NCI-H1694 (cell line): ENCODE measurements at regions not wholly inside any gene's neighbourhood (a gene's known extent, or its start where the extent isn't known, plus 50 kb on each side); places are given as distances from the start of the nearest gene placed in this dataset.
A peak's percentile ranks its signal among the peaks of the same experiment; 100 is the strongest.
"Not testable (repeated sequence)": the region's sequence is repeated elsewhere in the genome, so short reads cannot be mapped to it uniquely, and the experiment has no call there.

Experiments used
- DNase-seq: peaks from one replicate; lab custom pipeline; 2025; lab: John Stamatoyannopoulos, UW

GRCh38 chr10:91745090-91745831, 53.0 kb upstream of the TNKS2 start:
- DNase-seq, result no peak

GRCh38 chr10:91743465-91743864, 54.8 kb upstream of the TNKS2 start:
- no peak for DNase-seq

GRCh38 chr10:91742229-91742628, 56.0 kb upstream of the TNKS2 start:
- no peak for DNase-seq

GRCh38 chr10:91741356-91741755, 56.9 kb upstream of the TNKS2 start:
- no peak for DNase-seq

GRCh38 chr10:91740353-91740924, 57.8 kb upstream of the TNKS2 start:
- DNase-seq, result no peak

- DNase-seq, result not testable (repeated sequence)
These were observed 66.0 kb upstream of the TNKS2 start for GRCh38 chr10:91732265-91732664.

GRCh38 chr10:91729339-91729738, 68.9 kb upstream of the TNKS2 start:
- not testable (repeated sequence) for DNase-seq

GRCh38 chr10:91726355-91726754, 71.9 kb upstream of the TNKS2 start:
- DNase-seq, result no peak

GRCh38 chr10:91724933-91725332, 73.3 kb upstream of the TNKS2 start:
- DNase-seq, result no peak

- DNase-seq, result no peak
These were observed 80.7 kb upstream of the PPP1R3C start for GRCh38 chr10:91713461-91714072.

GRCh38 chr10:91711885-91712680, 79.2 kb upstream of the PPP1R3C start:
- no peak for DNase-seq

- DNase-seq, result no peak
These were observed 76.5 kb upstream of the PPP1R3C start for GRCh38 chr10:91709394-91709798.

- no peak for DNase-seq
These were observed 75.4 kb upstream of the PPP1R3C start for GRCh38 chr10:91708174-91708861.

- DNase-seq, result no peak
These were observed 74.4 kb upstream of the PPP1R3C start for GRCh38 chr10:91707236-91707635.

- no peak for DNase-seq
These were observed 73.2 kb upstream of the PPP1R3C start for GRCh38 chr10:91705948-91706670.

GRCh38 chr10:91702620-91703019, 69.7 kb upstream of the PPP1R3C start:
- DNase-seq, result no peak

- no peak for DNase-seq
These were observed 68.0 kb upstream of the PPP1R3C start for GRCh38 chr10:91700788-91701444.

- no peak for DNase-seq
These were observed 67.4 kb upstream of the PPP1R3C start for GRCh38 chr10:91700273-91700672.

GRCh38 chr10:91698258-91698657, 65.4 kb upstream of the PPP1R3C start:
- DNase-seq, result no peak

GRCh38 chr10:91694170-91694794, 61.4 kb upstream of the PPP1R3C start:
- DNase-seq, result peak; percentile 11
